ENCODE measurements at regions not wholly inside any gene's neighbourhood (a gene's known extent, or its start where the extent isn't known, plus 50 kb on each side); places are given as distances from the start of the nearest gene placed in this dataset.
A peak's percentile ranks its signal among the peaks of the same experiment; 100 is the strongest.

DNA sequence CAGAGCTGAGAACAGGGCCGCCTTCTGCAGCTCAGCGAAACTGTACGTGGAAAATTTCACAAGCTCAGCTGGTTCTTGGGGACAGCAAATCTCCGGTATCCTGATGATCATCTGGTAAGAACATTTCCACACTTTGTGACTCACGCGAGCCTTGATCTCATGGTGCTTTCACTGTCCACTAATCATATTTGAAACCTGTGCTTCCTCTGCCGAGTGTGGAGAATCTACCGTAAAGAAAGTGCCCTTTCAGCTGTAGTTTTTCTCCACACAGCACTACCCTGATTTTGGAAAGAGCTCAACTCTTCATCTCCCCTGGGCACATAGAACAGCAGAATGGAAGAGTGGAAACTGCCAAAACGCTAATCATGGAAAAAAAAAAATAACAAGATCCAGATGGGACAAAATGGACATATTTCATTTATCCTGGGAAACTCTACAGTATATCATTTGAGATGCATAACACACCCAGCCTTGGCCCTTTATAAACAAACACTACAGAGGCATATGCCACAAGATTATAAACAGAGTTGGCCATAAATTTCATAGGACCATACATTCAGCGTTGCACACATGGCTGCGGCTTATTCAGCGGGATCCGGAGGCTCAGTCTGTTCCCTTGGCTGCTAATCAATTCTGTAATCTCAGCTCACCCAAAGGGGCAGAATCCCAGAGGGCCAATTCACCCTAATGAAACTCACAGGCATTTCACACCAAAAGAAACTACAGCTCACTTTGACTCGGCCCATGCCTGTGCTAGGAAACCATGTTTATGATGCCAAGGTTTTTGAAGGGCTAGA, 434.5 kb downstream of the HDGFL1 start:
- no peak for ATAC-seq
- DNase-seq: peak in 1 of 4 donors; percentile 11
- 70 to 71% methylated on average over 14 of the region's 14 CpGs for WGBS, 2 donors
- H3K4me3 ChIP-seq: no peak overlapping the region
- H3K27me3 ChIP-seq: no peaks in the 10 kb centered on the region
- intact Hi-C loops (cut with DNase I): no loop called here
- H3K9me3 ChIP-seq: no peaks in the 10 kb centered on the region
- no peaks in the 10 kb centered on the region for H3K4me1 ChIP-seq
- H3K36me3 ChIP-seq (replicated peaks in 1 of 2; ENCODE audit: insufficient read depth in 1 of 2, low read depth in 2 of 2): no peaks in the 10 kb centered on the region
- no peak overlapping the region for H3K27ac ChIP-seq
- TF ChIP-seq CTCF (IDR thresholded peaks at IDR 0.05) (no peak), POLR2A (IDR thresholded peaks at IDR 0.05) (no peak)

DNA sequence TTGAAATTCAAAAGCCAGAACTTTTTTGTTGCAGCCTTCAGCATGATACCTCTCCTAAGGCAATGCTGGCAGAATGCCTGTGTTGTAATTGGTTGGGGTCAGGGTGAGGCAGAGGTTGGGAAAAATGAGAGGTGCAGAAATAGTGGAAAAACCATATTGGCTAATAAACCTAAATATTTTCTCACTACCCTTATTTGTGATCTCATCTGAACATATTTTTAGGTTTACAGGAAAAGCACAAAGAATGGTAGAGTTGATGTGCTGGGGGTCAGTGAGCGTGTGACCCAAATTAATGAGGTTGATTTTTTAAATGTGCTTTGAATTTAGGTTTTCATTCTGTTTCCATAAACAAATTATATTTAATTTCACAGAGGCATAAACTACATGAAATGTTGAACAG, 437.3 kb downstream of the HDGFL1 start:
- intact Hi-C loops (cut with DNase I): no loop called here
- Histone ChIP-seq H3K4me3 (no peak overlapping the region), H3K9me3 (no peaks in the 10 kb centered on the region), H3K4me1 (no peaks in the 10 kb centered on the region), H3K27ac (no peak overlapping the region), H3K27me3 (no peaks in the 10 kb centered on the region), H3K36me3 (replicated peaks in 1 of 2; ENCODE audit: insufficient read depth in 1 of 2, low read depth in 2 of 2) (no peaks in the 10 kb centered on the region)
- no peak for ATAC-seq
- 31 to 71% methylated on average over 1 of the region's 1 CpG for WGBS, 2 donors
- TF ChIP-seq POLR2A (IDR thresholded peaks at IDR 0.05) (no peak), CTCF (IDR thresholded peaks at IDR 0.05) (no peak)
- DNase-seq: no peak

GRCh38 chr6:23011615-23012014, 442.2 kb downstream of the HDGFL1 start:
- DNase-seq: no peak
- Histone ChIP-seq H3K27ac (no peak overlapping the region), H3K27me3 (no peaks in the 10 kb centered on the region), H3K4me1 (no peaks in the 10 kb centered on the region), H3K9me3 (no peaks in the 10 kb centered on the region), H3K36me3 (replicated peaks in 1 of 2; ENCODE audit: insufficient read depth in 1 of 2, low read depth in 2 of 2) (no peaks in the 10 kb centered on the region), H3K4me3 (no peak overlapping the region)
- no peak for ATAC-seq
- intact Hi-C loops (cut with DNase I): no loop called here
- TF ChIP-seq CTCF (IDR thresholded peaks at IDR 0.05) (no peak), POLR2A (IDR thresholded peaks at IDR 0.05) (no peak)

- TF ChIP-seq POLR2A (IDR thresholded peaks at IDR 0.05) (no peak), CTCF (IDR thresholded peaks at IDR 0.05) (no peak)
- no peak for DNase-seq
- Histone ChIP-seq H3K4me1 (no peaks in the 10 kb centered on the region), H3K27ac (no peak overlapping the region), H3K4me3 (no peak overlapping the region), H3K36me3 (replicated peaks in 1 of 2; ENCODE audit: insufficient read depth in 1 of 2, low read depth in 2 of 2) (no peaks in the 10 kb centered on the region), H3K9me3 (no peaks in the 10 kb centered on the region), H3K27me3 (no peaks in the 10 kb centered on the region)
- intact Hi-C loops (cut with DNase I): no loop called here
- 44 to 46% methylated on average over 6 of the region's 6 CpGs for WGBS, 2 donors
- no peak for ATAC-seq
Observed at GRCh38 chr6:23013776-23014175, 444.4 kb downstream of the HDGFL1 start.

DNA sequence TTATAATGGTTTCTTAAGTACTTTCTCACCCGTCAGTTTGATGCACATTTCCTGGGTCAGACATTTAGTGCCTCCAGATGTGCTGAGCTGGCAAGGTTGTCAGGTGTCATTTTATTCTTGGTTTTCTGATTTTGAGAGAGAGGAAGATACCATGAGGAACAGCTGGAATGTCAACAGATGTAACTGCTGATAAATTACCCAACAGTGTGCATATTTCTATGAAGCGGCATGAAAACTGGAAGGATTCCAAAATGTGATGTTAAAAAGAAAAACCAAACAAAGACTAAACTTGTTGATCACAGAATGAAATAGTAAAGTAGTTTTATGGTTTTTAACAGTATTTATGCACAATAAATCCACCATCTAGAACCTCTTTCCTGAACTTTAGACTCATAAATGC, 447.3 kb downstream of the HDGFL1 start:
- intact Hi-C loops (cut with DNase I): no loop called here
- no peak for TF ChIP-seq POLR2A (IDR thresholded peaks at IDR 0.05)
- no peak for TF ChIP-seq CTCF (IDR thresholded peaks at IDR 0.05)
- DNase-seq (no peak), ATAC-seq (no peak)
- Histone ChIP-seq H3K4me1 (no peaks in the 10 kb centered on the region), H3K27me3 (no peaks in the 10 kb centered on the region), H3K4me3 (no peak overlapping the region), H3K9me3 (no peaks in the 10 kb centered on the region), H3K36me3 (replicated peaks in 1 of 2; ENCODE audit: insufficient read depth in 1 of 2, low read depth in 2 of 2) (no peaks in the 10 kb centered on the region), H3K27ac (no peak overlapping the region)
- WGBS, 2 donors: 47 to 65% methylated on average over 2 of the region's 2 CpGs
